SH-SY5Y (cell line): ENCODE measurements at regions not wholly inside any gene's neighbourhood (a gene's known extent, or its start where the extent isn't known, plus 50 kb on each side); places are given as distances from the start of the nearest gene placed in this dataset.

Source experiments
- GATA2 ChIP-seq: IDR thresholded peaks from 2 replicates; pipeline ENCODE4 v1.6.1; 2011; ENCODE audit warnings: mild to moderate bottlenecking, low read depth, low read length
- GATA3 ChIP-seq: IDR thresholded peaks from 2 replicates; pipeline ENCODE4 v1.6.1; 2011; ENCODE audit warnings: low read depth, mild to moderate bottlenecking, low read length, moderate library complexity

GRCh38 chr2:173419506-173419905 lies 64.8 kb downstream of the CDCA7 start:
- TF ChIP-seq GATA3: no peak
- no peak for TF ChIP-seq GATA2

- TF ChIP-seq GATA2: no peak
- no peak for TF ChIP-seq GATA3
Measured at GRCh38 chr2:173424886-173425285, 70.2 kb downstream of the CDCA7 start.

GRCh38 chr2:173427887-173428668 lies 73.4 kb downstream of the CDCA7 start:
- TF ChIP-seq GATA3 (no peak), GATA2 (no peak)

- no peak for TF ChIP-seq GATA3
- no peak for TF ChIP-seq GATA2
Measured at GRCh38 chr2:173431191-173431590, 76.5 kb downstream of the CDCA7 start.

- no peak for TF ChIP-seq GATA3
- TF ChIP-seq GATA2: no peak
Measured at GRCh38 chr2:173432049-173432754, 77.5 kb downstream of the CDCA7 start.

GRCh38 chr2:173434762-173435569 lies 80.3 kb downstream of the CDCA7 start:
- TF ChIP-seq GATA2 (no peak), GATA3 (no peak)

GRCh38 chr2:173435574-173435973 lies 80.9 kb downstream of the CDCA7 start:
- TF ChIP-seq GATA2 (no peak), GATA3 (no peak)

GRCh38 chr2:173436088-173436487 lies 81.4 kb downstream of the CDCA7 start:
- TF ChIP-seq GATA2 (no peak), GATA3 (no peak)

GRCh38 chr2:173441222-173441621 lies 86.5 kb downstream of the CDCA7 start:
- TF ChIP-seq GATA3 (no peak), GATA2 (no peak)

- TF ChIP-seq GATA2 (no peak), GATA3 (no peak)
Measured at GRCh38 chr2:173442542-173442941, 87.9 kb downstream of the CDCA7 start.

- TF ChIP-seq GATA2 (no peak), GATA3 (no peak)
Measured at GRCh38 chr2:173446722-173447121, 92.0 kb downstream of the CDCA7 start.

GRCh38 chr2:173448938-173449471 lies 94.3 kb downstream of the CDCA7 start:
- no peak for TF ChIP-seq GATA2
- TF ChIP-seq GATA3: no peak

- TF ChIP-seq GATA2 (no peak), GATA3 (no peak)
Measured at GRCh38 chr2:173451118-173451517, 96.4 kb downstream of the CDCA7 start.

GRCh38 chr2:173451941-173452340 lies 97.3 kb downstream of the CDCA7 start:
- no peak for TF ChIP-seq GATA3
- TF ChIP-seq GATA2: no peak

- no peak for TF ChIP-seq GATA3
- no peak for TF ChIP-seq GATA2
Measured at GRCh38 chr2:173452416-173452815, 97.7 kb downstream of the CDCA7 start.
